ENCODE measurements at regions not wholly inside any gene's neighbourhood (a gene's known extent, or its start where the extent isn't known, plus 50 kb on each side); places are given as distances from the start of the nearest gene placed in this dataset.

DNA sequence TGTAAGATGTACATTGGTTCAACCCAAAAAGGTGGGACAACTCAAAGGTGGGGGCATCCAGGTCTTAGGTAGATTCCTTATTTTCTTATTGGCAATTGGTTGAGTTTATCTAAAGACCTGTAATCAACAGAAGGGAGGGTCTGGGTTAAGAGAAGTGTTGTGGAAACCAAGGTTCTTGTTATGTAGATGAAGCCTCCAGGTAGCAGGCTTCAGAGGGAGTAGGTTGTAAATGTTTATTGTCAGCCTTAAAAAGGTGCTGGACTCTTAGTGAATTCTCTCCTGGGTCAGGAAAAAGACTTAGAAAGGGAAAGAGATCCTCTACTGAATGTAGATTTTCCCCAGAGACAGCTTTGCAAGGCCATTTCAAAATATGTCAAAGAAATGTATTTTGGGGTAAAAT is 125.3 kb upstream of the NDUFV2 start:
- no peaks in the 10 kb centered on the region for H3K4me1 ChIP-seq (ENCODE audit: control insufficient read depth, insufficient read depth, low read length)
- H3K9me3 ChIP-seq (ENCODE audit: control insufficient read depth, insufficient read depth, low read depth, low read length), result no peaks in the 10 kb centered on the region
- H3K36me3 ChIP-seq (ENCODE audit: control insufficient read depth in 2 of 2, insufficient read depth in 1 of 2, low read length in 2 of 2), result no peaks in the 10 kb centered on the region
- ChIA-PET POLR2A (no interaction called here), CTCF (interaction anchor here (0.9 kb wide), 1 partner anchor 11 kb away, joined by 3 read pairs; no protein-coding TSS in a partner anchor)
- TF ChIP-seq ZNF658 (tag by site-specific recombination; IDR thresholded peaks at IDR 0.05), result no peak
- no peak for TF ChIP-seq TCF7L2 (IDR thresholded peaks at IDR 0.05; ENCODE audit: borderline replicate concordance, low read depth, low read length)
- no peak for TF ChIP-seq ZNF596 (tag by site-specific recombination; IDR thresholded peaks at IDR 0.05)
- TF ChIP-seq ZFHX2 (tag by site-specific recombination; conservative IDR thresholded peaks at IDR 0.05), result no peak
- no peak for TF ChIP-seq ZNF174 (tag by site-specific recombination; IDR thresholded peaks at IDR 0.05)
- no peak for TF ChIP-seq ZNF514 (tag by site-specific recombination; IDR thresholded peaks at IDR 0.05)
- no peak for TF ChIP-seq ZNF449 (tag by site-specific recombination; IDR thresholded peaks at IDR 0.05)
- TF ChIP-seq ZFP37 (tag by site-specific recombination; IDR thresholded peaks at IDR 0.05), result no peak
- TF ChIP-seq, protein P1, sequence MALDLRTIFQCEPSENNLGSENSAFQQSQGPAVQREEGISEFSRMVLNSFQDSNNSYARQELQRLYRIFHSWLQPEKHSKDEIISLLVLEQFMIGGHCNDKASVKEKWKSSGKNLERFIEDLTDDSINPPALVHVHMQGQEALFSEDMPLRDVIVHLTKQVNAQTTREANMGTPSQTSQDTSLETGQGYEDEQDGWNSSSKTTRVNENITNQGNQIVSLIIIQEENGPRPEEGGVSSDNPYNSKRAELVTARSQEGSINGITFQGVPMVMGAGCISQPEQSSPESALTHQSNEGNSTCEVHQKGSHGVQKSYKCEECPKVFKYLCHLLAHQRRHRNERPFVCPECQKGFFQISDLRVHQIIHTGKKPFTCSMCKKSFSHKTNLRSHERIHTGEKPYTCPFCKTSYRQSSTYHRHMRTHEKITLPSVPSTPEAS (tag by site-specific recombination; IDR thresholded peaks at IDR 0.05), result no peak
- TF ChIP-seq SP3 (tag by site-specific recombination; IDR thresholded peaks at IDR 0.05), result no peak
- TF ChIP-seq ZNF510 (tag by site-specific recombination; IDR thresholded peaks at IDR 0.05; ENCODE audit: insufficient replicate concordance), result no peak
- no peak for TF ChIP-seq ZNF692 (tag by site-specific recombination; IDR thresholded peaks at IDR 0.05)
- no peak for TF ChIP-seq ZNF302 (tag by site-specific recombination; IDR thresholded peaks at IDR 0.05; ENCODE audit: low read depth)
- TF ChIP-seq ZNF513 (tag by site-specific recombination; IDR thresholded peaks at IDR 0.05), result no peak
- TF ChIP-seq ZNF433 (tag by site-specific recombination; IDR thresholded peaks at IDR 0.05; ENCODE audit: low read depth), result no peak
- TF ChIP-seq, protein P2, sequence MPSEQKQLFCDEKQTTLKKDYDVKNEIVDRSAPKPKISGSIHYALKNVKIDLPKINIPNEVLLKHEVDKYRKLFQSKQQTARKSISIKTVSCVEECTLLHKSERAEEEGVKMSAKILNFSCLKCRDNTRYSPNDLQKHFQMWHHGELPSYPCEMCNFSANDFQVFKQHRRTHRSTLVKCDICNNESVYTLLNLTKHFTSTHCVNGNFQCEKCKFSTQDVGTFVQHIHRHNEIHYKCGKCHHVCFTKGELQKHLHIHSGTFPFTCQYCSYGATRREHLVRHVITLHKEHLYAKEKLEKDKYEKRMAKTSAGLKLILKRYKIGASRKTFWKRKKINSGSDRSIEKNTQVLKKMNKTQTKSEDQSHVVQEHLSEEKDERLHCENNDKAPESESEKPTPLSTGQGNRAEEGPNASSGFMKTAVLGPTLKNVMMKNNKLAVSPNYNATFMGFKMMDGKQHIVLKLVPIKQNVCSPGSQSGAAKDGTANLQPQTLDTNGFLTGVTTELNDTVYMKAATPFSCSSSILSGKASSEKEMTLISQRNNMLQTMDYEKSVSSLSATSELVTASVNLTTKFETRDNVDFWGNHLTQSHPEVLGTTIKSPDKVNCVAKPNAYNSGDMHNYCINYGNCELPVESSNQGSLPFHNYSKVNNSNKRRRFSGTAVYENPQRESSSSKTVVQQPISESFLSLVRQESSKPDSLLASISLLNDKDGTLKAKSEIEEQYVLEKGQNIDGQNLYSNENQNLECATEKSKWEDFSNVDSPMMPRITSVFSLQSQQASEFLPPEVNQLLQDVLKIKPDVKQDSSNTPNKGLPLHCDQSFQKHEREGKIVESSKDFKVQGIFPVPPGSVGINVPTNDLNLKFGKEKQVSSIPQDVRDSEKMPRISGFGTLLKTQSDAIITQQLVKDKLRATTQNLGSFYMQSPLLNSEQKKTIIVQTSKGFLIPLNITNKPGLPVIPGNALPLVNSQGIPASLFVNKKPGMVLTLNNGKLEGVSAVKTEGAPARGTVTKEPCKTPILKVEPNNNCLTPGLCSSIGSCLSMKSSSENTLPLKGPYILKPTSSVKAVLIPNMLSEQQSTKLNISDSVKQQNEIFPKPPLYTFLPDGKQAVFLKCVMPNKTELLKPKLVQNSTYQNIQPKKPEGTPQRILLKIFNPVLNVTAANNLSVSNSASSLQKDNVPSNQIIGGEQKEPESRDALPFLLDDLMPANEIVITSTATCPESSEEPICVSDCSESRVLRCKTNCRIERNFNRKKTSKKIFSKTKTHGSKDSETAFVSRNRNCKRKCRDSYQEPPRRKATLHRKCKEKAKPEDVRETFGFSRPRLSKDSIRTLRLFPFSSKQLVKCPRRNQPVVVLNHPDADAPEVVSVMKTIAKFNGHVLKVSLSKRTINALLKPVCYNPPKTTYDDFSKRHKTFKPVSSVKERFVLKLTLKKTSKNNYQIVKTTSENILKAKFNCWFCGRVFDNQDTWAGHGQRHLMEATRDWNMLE (tag by site-specific recombination; conservative IDR thresholded peaks at IDR 0.05; ENCODE audit: low read depth), result no peak
- no peak for TF ChIP-seq PRDM6 (tag by site-specific recombination; IDR thresholded peaks at IDR 0.05)
- TF ChIP-seq, protein P3, sequence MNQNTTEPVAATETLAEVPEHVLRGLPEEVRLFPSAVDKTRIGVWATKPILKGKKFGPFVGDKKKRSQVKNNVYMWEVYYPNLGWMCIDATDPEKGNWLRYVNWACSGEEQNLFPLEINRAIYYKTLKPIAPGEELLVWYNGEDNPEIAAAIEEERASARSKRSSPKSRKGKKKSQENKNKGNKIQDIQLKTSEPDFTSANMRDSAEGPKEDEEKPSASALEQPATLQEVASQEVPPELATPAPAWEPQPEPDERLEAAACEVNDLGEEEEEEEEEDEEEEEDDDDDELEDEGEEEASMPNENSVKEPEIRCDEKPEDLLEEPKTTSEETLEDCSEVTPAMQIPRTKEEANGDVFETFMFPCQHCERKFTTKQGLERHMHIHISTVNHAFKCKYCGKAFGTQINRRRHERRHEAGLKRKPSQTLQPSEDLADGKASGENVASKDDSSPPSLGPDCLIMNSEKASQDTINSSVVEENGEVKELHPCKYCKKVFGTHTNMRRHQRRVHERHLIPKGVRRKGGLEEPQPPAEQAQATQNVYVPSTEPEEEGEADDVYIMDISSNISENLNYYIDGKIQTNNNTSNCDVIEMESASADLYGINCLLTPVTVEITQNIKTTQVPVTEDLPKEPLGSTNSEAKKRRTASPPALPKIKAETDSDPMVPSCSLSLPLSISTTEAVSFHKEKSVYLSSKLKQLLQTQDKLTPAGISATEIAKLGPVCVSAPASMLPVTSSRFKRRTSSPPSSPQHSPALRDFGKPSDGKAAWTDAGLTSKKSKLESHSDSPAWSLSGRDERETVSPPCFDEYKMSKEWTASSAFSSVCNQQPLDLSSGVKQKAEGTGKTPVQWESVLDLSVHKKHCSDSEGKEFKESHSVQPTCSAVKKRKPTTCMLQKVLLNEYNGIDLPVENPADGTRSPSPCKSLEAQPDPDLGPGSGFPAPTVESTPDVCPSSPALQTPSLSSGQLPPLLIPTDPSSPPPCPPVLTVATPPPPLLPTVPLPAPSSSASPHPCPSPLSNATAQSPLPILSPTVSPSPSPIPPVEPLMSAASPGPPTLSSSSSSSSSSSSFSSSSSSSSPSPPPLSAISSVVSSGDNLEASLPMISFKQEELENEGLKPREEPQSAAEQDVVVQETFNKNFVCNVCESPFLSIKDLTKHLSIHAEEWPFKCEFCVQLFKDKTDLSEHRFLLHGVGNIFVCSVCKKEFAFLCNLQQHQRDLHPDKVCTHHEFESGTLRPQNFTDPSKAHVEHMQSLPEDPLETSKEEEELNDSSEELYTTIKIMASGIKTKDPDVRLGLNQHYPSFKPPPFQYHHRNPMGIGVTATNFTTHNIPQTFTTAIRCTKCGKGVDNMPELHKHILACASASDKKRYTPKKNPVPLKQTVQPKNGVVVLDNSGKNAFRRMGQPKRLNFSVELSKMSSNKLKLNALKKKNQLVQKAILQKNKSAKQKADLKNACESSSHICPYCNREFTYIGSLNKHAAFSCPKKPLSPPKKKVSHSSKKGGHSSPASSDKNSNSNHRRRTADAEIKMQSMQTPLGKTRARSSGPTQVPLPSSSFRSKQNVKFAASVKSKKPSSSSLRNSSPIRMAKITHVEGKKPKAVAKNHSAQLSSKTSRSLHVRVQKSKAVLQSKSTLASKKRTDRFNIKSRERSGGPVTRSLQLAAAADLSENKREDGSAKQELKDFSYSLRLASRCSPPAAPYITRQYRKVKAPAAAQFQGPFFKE (tag by site-specific recombination; IDR thresholded peaks at IDR 0.05; ENCODE audit: borderline replicate concordance), result no peak
- H3K27ac ChIP-seq (ENCODE audit: extremely low read depth, low read depth, low read length), result no peak overlapping the region
- no peak overlapping the region for H3K4me3 ChIP-seq (ENCODE audit: low read depth, low read length)
